ENCODE measurements at regions not wholly inside any gene's neighbourhood (a gene's known extent, or its start where the extent isn't known, plus 50 kb on each side); places are given as distances from the start of the nearest gene placed in this dataset.

DNA sequence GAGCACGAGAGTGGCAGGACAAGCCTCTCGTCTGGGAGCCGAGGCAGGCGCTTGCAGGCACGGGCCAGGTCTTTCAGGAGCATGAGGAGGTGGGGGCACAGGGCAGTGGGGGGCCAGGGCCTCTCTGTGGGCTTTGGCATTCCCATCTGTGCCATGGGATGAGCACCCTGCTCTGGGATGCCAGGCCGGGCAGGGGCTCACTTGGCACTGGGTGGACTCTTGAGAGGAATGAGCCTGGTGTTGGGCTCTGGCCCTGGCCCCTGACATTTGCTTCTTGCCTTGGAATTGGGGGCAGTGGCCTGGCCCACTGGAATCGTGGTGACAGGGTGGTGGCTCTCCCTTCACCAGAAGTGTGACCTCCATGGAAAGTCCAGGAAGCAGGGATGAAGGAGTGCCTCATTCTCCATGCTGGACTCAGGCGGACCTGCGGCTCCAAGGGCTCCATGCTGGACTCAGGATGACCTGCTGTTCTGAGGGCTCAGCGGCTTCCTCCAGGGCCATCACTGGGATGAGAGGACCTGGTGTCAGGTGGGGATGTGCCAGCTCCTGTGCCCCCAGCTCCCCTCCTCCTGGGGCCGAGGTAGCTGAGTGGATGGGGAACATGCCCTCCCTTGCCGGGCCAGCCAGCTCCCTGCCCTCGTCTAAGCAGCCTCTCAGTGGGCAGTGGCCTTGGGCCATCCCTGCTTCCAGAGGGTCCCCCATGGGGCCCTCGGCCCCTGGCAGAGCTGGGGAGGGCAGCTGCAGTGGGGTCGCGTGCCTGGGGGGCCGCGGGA lies 220.3 kb downstream of the KIF26A start:
- TF ChIP-seq, protein P1, sequence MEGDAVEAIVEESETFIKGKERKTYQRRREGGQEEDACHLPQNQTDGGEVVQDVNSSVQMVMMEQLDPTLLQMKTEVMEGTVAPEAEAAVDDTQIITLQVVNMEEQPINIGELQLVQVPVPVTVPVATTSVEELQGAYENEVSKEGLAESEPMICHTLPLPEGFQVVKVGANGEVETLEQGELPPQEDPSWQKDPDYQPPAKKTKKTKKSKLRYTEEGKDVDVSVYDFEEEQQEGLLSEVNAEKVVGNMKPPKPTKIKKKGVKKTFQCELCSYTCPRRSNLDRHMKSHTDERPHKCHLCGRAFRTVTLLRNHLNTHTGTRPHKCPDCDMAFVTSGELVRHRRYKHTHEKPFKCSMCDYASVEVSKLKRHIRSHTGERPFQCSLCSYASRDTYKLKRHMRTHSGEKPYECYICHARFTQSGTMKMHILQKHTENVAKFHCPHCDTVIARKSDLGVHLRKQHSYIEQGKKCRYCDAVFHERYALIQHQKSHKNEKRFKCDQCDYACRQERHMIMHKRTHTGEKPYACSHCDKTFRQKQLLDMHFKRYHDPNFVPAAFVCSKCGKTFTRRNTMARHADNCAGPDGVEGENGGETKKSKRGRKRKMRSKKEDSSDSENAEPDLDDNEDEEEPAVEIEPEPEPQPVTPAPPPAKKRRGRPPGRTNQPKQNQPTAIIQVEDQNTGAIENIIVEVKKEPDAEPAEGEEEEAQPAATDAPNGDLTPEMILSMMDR (IDR thresholded peaks at IDR 0.05 in 2 of 3, conservative IDR thresholded peaks at IDR 0.05 in 1 of 3; ENCODE audit: borderline replicate concordance in 1 of 3, insufficient read depth in 1 of 3, low read depth in 2 of 3, low read length in 2 of 3) = no peak
- TF ChIP-seq EZH2 (IDR thresholded peaks at IDR 0.05) = no peak
- TF ChIP-seq SIN3A (IDR thresholded peaks at IDR 0.05; ENCODE audit: low read depth) = no peak
- no peak for TF ChIP-seq ZNF274 (IDR thresholded peaks at IDR 0.05; ENCODE audit: low read depth, low read length)
- no peak for TF ChIP-seq POLR2A (IDR thresholded peaks at IDR 0.05; ENCODE audit: borderline replicate concordance, extremely low read depth, insufficient read depth, insufficient read length)
- no peak for TF ChIP-seq JUND (IDR thresholded peaks at IDR 0.05)
- no peak for TF ChIP-seq POLR2AphosphoS5 (IDR thresholded peaks at IDR 0.05; ENCODE audit: low read depth, low read length)
- no peak for TF ChIP-seq TCF7L2 (IDR thresholded peaks at IDR 0.05; ENCODE audit: borderline replicate concordance, extremely low read depth, insufficient read depth, insufficient read length)
- TF ChIP-seq EZH2phosphoT487 (IDR thresholded peaks at IDR 0.05; ENCODE audit: borderline replicate concordance) = no peak
- no peak for TF ChIP-seq CEBPB (IDR thresholded peaks at IDR 0.05; ENCODE audit: low read depth)
- no peak for TF ChIP-seq ELF1 (IDR thresholded peaks at IDR 0.05; ENCODE audit: borderline replicate concordance, low read depth)
- no peak for TF ChIP-seq SRF (IDR thresholded peaks at IDR 0.05; ENCODE audit: low read depth)
